D721Med (cell line): ENCODE measurements at regions not wholly inside any gene's neighbourhood (a gene's known extent, or its start where the extent isn't known, plus 50 kb on each side); places are given as distances from the start of the nearest gene placed in this dataset.

Source experiments
- DNase-seq: peaks from one replicate; pipeline ENCODE4 v3.0.0; 2011; ENCODE audit warnings: low spot score; ENCODE audit not compliant: insufficient read length
- FAIRE-seq: peaks from 2 replicates; lab custom pipeline; 2011; peaks lifted over from hg19 to GRCh38; lab: Jason Lieb, UNC
- CTCF ChIP-seq: IDR thresholded peaks from 2 replicates; pipeline ENCODE4 v1.5.1; 2012; ENCODE audit warnings: mild to moderate bottlenecking, control low read depth; ENCODE audit not compliant: insufficient read depth; ENCODE audit errors: missing control alignments

GRCh38 chr2:6024229-6024628, 332.0 kb downstream of the SOX11 start:
- FAIRE-seq (no peak), DNase-seq (no peak)
- TF ChIP-seq CTCF: no peak

- no peak for FAIRE-seq
- no peak for DNase-seq
- no peak for TF ChIP-seq CTCF
Measured at GRCh38 chr2:6024784-6025183, 332.6 kb downstream of the SOX11 start.

GRCh38 chr2:6025391-6025790, 333.2 kb downstream of the SOX11 start:
- DNase-seq (peak; percentile 29), FAIRE-seq (peak; percentile 95)
- no peak for TF ChIP-seq CTCF

GRCh38 chr2:6027066-6027465, 334.9 kb downstream of the SOX11 start:
- DNase-seq (no peak), FAIRE-seq (no peak)
- TF ChIP-seq CTCF: no peak

- FAIRE-seq (no peak), DNase-seq (no peak)
- TF ChIP-seq CTCF: no peak
Measured at GRCh38 chr2:6031200-6031867, 339.1 kb downstream of the SOX11 start.

- FAIRE-seq: no peak
- no peak for DNase-seq
- no peak for TF ChIP-seq CTCF
Measured at GRCh38 chr2:6036211-6036610, 344.0 kb downstream of the SOX11 start.

- no peak for FAIRE-seq
- no peak for TF ChIP-seq CTCF
- no peak for DNase-seq
Measured at GRCh38 chr2:6043238-6043637, 351.1 kb downstream of the SOX11 start.
